OCI-LY1 (cell line): ENCODE measurements at regions not wholly inside any gene's neighbourhood (a gene's known extent, or its start where the extent isn't known, plus 50 kb on each side); places are given as distances from the start of the nearest gene placed in this dataset.

Experiments used
- H2AFZ ChIP-seq: fragments of 200-600 bp; sonication (generic), shearing (Covaris generic); 2 replicates; pipeline ENCODE4 v1.6.0; 2014; ENCODE audit warnings: antibody characterized with exemption, mild to moderate bottlenecking, low read length
- H3F3A ChIP-seq: fragments of 200-600 bp; sonication (generic), shearing (Covaris generic); 2 replicates; pipeline ENCODE4 v1.6.0; 2014; ENCODE audit warnings: mild to moderate bottlenecking, antibody characterized with exemption, low read length, moderate library complexity; ENCODE audit not compliant: insufficient read depth
- H3K27ac ChIP-seq: fragments of 200-600 bp; sonication (generic); 2 replicates; pipeline ENCODE4 v1.5.1; 2014; ENCODE audit warnings: low read length, mixed run types, mild to moderate bottlenecking, low read depth; ENCODE audit not compliant: poor library complexity, severe bottlenecking
- H3K27me3 ChIP-seq: fragments of 200-600 bp; sonication (generic); 2 replicates; pipeline ENCODE4 v1.6.0; 2014; ENCODE audit warnings: antibody characterized with exemption, mild to moderate bottlenecking, low read length, moderate library complexity; ENCODE audit not compliant: insufficient read depth
- H3K36me3 ChIP-seq: fragments of 200-600 bp; sonication (generic); 2 replicates; pipeline ENCODE4 v1.6.1; 2014; ENCODE audit warnings: mild to moderate bottlenecking, antibody characterized with exemption, low read length, moderate library complexity, mixed read lengths; ENCODE audit not compliant: insufficient read depth
- H3K4me1 ChIP-seq: fragments of 200-600 bp; sonication (generic); 2 replicates; pipeline ENCODE4 v1.5.1; 2014; ENCODE audit warnings: mild to moderate bottlenecking, low read length, moderate library complexity; ENCODE audit not compliant: insufficient read depth, severe bottlenecking
- H3K4me2 ChIP-seq: fragments of 200-600 bp; sonication (generic), shearing (Covaris generic); 2 replicates; pipeline ENCODE4 v1.6.1; 2014; ENCODE audit warnings: low read length
- H3K4me3 ChIP-seq: fragments of 200-600 bp; sonication (generic); 2 replicates; pipeline ENCODE4 v1.5.1; 2014; ENCODE audit warnings: low read length, low read depth, mild to moderate bottlenecking, mixed read lengths; ENCODE audit not compliant: poor library complexity, severe bottlenecking
- H3K79me2 ChIP-seq: fragments of 200-600 bp; shearing (Covaris generic); 2 replicates; pipeline ENCODE4 v1.6.1; 2016; ENCODE audit warnings: mixed run types, low read length, mixed read lengths; ENCODE audit not compliant: insufficient read depth
- H3K9ac ChIP-seq: fragments of 200-600 bp; sonication (generic), shearing (Covaris generic); 2 replicates; pipeline ENCODE4 v1.6.1; 2014; ENCODE audit warnings: mild to moderate bottlenecking, low read length, mixed read lengths
- H3K9me2 ChIP-seq: fragments of 200-600 bp; sonication (generic), shearing (Covaris generic); 2 replicates; pipeline ENCODE4 v1.6.1; 2014; ENCODE audit warnings: low read depth, mild to moderate bottlenecking, low read length, mixed read lengths
- H3K9me3 ChIP-seq: fragments of 200-600 bp; shearing (Covaris generic); 2 replicates; pipeline ENCODE4 v1.6.1; 2014; ENCODE audit warnings: low read length, mixed read lengths
- H4K20me1 ChIP-seq: fragments of 200-600 bp; sonication (generic), shearing (Covaris generic); 2 replicates; pipeline ENCODE4 v1.6.0; 2016; ENCODE audit warnings: mild to moderate bottlenecking, low read length; ENCODE audit not compliant: insufficient read depth
- EZH2 ChIP-seq: fragments of 200-600 bp; sonication (generic), shearing (Covaris generic); IDR thresholded peaks from 2 replicates; pipeline ENCODE4 v1.8.0; 2017; ENCODE audit warnings: borderline replicate concordance, mixed run types, mild to moderate bottlenecking, antibody characterized with exemption, low read length, moderate library complexity, mixed read lengths
- TF ChIP-seq, protein P1 (sequence below): fragments of 200-600 bp; sonication (generic), shearing (Covaris generic); IDR thresholded peaks from 2 replicates; pipeline ENCODE4 v1.5.1; 2017; ENCODE audit warnings: mild to moderate bottlenecking, antibody characterized with exemption, low read length, moderate library complexity, mixed read lengths

DNA sequence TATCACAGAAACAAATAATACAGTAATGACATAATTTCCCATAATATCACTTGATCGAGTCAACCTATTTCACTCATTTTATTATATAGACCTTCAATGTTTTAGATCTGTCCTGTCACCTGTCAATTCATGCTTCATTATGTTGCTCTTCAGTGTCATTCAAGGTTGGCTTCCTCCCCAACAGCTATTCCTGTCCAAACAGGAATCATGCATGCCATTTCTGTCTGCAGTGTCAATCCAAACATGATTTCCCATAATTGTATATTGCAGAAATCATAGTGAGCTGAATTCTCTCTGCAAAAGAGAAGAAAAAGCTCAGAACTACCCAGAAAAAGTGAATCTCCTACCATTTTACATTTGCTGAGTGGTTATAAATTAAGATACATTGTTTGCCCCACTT is 628.6 kb downstream of the NR4A2 start:
- no peak overlapping the region for H3K4me2 ChIP-seq
- no peaks in the 10 kb centered on the region for H3K4me1 ChIP-seq
- H3K4me3 ChIP-seq, result no peak overlapping the region
- H3K36me3 ChIP-seq, result no peaks in the 10 kb centered on the region
- H3K9me3 ChIP-seq, result no peaks in the 10 kb centered on the region
- no peaks in the 10 kb centered on the region for H3K9me2 ChIP-seq
- no peaks in the 10 kb centered on the region for H3K79me2 ChIP-seq
- H4K20me1 ChIP-seq, result no peaks in the 10 kb centered on the region
- TF ChIP-seq, protein P1, sequence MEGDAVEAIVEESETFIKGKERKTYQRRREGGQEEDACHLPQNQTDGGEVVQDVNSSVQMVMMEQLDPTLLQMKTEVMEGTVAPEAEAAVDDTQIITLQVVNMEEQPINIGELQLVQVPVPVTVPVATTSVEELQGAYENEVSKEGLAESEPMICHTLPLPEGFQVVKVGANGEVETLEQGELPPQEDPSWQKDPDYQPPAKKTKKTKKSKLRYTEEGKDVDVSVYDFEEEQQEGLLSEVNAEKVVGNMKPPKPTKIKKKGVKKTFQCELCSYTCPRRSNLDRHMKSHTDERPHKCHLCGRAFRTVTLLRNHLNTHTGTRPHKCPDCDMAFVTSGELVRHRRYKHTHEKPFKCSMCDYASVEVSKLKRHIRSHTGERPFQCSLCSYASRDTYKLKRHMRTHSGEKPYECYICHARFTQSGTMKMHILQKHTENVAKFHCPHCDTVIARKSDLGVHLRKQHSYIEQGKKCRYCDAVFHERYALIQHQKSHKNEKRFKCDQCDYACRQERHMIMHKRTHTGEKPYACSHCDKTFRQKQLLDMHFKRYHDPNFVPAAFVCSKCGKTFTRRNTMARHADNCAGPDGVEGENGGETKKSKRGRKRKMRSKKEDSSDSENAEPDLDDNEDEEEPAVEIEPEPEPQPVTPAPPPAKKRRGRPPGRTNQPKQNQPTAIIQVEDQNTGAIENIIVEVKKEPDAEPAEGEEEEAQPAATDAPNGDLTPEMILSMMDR, result no peak
- no peak for TF ChIP-seq EZH2
- H3K9ac ChIP-seq, result no peak overlapping the region
- no peaks in the 10 kb centered on the region for H3K27me3 ChIP-seq
- H3F3A ChIP-seq, result no peaks in the 10 kb centered on the region
- H3K27ac ChIP-seq, result no peak overlapping the region
- no peak overlapping the region for H2AFZ ChIP-seq

DNA sequence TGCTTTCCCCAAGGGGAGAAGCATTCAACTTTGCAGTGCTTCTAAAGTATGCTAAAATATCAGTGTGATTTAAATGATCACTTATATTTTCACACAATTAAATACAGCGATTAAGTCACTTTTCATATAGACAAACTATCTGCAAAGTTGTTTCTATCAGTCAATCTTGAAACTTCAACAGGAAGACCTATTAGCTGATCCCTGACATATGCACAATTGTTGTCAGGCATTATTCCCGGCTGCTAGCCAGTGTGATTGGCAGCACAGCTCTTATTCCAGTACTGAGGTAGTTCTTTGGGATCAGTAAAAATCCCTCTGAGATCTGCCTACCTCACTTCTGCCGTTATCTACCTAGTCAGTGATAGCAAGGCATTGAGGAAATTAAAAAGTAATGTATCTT is 629.5 kb downstream of the NR4A2 start:
- Histone ChIP-seq H3K4me2 (no peak overlapping the region), H3K4me1 (no peaks in the 10 kb centered on the region), H3K9me3 (no peaks in the 10 kb centered on the region), H4K20me1 (no peaks in the 10 kb centered on the region), H3K36me3 (no peaks in the 10 kb centered on the region), H3K79me2 (no peaks in the 10 kb centered on the region), H3K27ac (no peak overlapping the region), H3K27me3 (no peaks in the 10 kb centered on the region), H3K9me2 (no peaks in the 10 kb centered on the region), H2AFZ (no peak overlapping the region), H3K4me3 (no peak overlapping the region), H3F3A (no peaks in the 10 kb centered on the region), H3K9ac (no peak overlapping the region)
- no peak for TF ChIP-seq EZH2
- TF ChIP-seq, protein P1, result no peak

DNA sequence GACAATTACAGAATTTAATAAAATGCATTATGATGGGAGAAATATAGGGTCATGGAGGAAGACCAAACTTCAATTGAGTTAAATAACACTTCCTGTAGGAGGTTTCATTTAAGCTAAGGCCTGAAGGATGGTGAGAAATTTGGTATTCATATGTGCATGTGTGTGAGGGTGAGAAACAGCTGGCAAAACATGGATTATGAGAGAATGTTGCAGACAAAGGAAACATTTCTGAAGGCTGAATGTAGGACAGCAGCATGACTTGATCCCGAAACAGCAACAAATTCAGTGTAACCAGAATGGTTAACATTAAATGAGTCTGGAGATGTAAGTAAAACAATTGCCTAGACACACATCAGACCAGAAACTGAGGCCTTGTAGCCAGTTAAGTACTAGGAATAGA is 630.8 kb downstream of the NR4A2 start:
- Histone ChIP-seq H3K4me1 (no peaks in the 10 kb centered on the region), H3K9ac (no peak overlapping the region), H3K36me3 (no peaks in the 10 kb centered on the region), H3K4me3 (no peak overlapping the region), H3K27ac (no peak overlapping the region), H2AFZ (no peak overlapping the region), H3K27me3 (no peaks in the 10 kb centered on the region), H3K9me2 (no peaks in the 10 kb centered on the region), H3K9me3 (no peaks in the 10 kb centered on the region), H3F3A (no peaks in the 10 kb centered on the region), H3K79me2 (no peaks in the 10 kb centered on the region), H3K4me2 (no peak overlapping the region), H4K20me1 (no peaks in the 10 kb centered on the region)
- TF ChIP-seq, protein P1, result no peak
- no peak for TF ChIP-seq EZH2
